ENCODE measurements at regions not wholly inside any gene's neighbourhood (a gene's known extent, or its start where the extent isn't known, plus 50 kb on each side); places are given as distances from the start of the nearest gene placed in this dataset.
A peak's percentile ranks its signal among the peaks of the same experiment; 100 is the strongest.

DNA sequence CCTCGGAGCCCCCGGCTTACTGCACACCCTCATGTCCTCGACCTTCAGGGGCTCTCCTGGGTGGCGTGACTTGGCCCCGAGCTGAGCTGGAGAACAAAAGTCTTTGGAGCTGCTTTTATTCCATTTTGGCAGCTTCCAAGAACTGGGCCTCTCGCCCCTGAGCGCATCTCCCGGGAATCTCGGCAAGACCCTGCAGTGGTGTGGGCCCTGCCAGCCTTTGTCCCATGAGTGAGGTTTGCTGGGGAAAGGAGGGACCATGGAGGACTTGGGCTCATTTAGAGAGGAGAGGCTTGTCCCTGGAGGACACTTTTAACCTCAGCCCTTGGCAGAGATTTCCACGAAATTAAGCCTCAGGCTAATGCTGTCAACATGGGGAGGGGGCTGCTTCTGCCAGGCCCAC lies 62.3 kb upstream of the SLCO4A1 start:
- DNase-seq (ENCODE audit: low read depth in 2 of 2) = no peak

GRCh38 chr20:62580733-62581132 lies 61.6 kb upstream of the SLCO4A1 start:
- no peak for DNase-seq (ENCODE audit: low read depth in 2 of 2)

GRCh38 chr20:62581308-62581707 lies 61.0 kb upstream of the SLCO4A1 start:
- no peak for DNase-seq (ENCODE audit: low read depth in 2 of 2)

DNA sequence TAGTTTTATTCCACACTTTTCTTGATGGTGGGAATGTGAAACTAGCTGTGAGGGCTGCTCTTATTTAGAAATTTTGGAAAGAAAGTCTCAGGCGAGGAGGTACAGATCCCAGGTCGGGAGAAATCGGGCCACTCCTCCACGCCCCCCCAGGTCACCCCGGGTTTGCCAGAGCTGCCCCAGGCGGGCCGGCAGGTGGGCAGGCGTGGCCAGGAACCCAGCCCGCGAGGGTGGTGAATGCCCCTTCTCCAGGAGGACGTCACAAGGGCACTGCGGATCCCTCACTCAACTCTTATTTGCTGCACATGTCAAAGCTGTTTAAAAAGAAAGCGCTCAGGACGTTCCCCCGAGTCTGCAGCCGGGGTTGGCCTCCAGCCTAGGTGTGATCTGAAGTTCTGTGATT lies 60.5 kb upstream of the SLCO4A1 start:
- no peak for DNase-seq (ENCODE audit: low read depth in 2 of 2)

DNA sequence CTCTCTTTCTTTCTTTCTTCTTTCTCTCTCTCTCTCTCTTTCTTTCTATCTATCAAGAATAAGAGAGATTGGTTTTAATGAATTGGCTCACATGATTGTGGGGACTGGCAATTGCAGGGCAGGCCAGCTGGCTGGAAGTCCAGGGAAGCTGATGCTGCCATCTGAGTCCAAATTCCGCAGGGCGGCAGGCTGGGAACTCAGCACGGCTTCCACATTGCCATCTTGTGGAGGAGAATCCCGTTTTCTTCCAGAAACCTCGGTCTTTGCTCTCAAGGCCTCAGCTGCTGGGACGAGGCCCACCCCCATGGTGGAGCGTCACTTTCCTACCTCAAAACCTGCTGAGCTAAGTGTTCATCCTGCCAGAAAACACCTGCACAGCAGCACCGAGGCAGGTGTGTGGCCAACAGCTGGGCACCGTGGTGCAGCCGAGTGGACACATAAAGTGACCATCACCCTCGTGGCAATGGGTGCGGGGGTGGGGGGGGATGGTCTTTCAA lies 58.8 kb upstream of the SLCO4A1 start:
- DNase-seq (ENCODE audit: low read depth in 2 of 2) = no peak

DNA sequence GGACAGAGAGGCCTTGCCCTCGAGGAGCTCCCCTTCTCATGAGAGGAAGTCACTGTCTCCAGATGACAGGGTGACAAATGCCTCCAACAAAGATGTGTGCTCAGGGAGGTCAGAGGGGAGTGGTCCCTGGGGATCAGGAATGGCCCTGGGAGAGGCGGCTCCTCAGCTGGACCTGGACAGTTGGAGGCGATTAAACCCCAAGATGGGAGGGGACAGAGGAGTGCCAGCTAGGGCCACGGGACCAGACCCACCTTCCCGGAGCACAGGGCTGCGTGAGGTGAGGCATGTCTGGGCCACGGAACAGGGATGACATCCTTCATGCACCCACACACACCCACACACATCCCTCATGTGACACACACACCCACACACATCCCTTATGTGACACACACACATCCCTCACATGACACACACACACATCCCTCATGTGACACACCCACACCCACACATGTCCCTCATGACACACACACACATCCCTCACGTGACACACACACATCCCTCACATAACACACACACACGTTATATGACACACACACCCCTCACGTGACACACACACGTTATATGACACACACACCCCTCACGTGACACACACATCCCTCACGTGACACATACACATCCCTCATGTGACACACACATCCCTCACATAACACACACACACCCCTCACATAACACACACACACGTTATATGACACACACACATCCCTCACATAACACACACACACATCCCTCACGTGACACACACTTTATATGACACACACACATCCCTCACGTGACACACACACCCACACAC lies 57.4 kb upstream of the SLCO4A1 start:
- DNase-seq (ENCODE audit: low read depth in 2 of 2) = no peak

DNA sequence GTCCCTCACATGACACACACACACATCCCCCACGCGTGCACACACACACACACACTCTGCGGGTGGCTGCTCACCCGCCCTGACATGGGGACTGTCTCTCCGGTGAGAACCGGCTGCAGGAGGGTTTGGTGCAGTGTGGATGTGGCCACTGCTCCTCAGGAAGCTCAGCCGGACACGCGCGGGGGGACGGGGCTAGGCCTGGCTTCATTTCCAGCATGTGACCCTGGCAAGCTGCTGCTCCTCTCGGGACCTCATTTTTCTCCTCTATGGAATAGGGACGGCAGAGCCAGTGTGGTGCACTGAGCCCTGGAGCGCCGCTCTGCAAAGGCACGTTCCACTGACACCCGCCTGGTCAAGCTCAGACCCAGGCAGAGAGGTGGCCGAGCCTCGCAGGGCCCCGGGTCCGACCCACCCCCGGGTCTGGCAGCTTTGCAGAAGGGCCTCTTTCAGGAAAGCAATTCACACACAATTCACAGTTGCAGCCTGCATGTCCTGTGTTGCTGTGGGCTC lies 56.8 kb upstream of the SLCO4A1 start:
- no peak for DNase-seq (ENCODE audit: low read depth in 2 of 2)

GRCh38 chr20:62586799-62587198 lies 55.5 kb upstream of the SLCO4A1 start:
- DNase-seq (ENCODE audit: low read depth in 2 of 2) = no peak

GRCh38 chr20:62587757-62588402 lies 54.4 kb upstream of the SLCO4A1 start:
- DNase-seq (ENCODE audit: low read depth in 2 of 2) = peak; percentile 24 to 69

DNA sequence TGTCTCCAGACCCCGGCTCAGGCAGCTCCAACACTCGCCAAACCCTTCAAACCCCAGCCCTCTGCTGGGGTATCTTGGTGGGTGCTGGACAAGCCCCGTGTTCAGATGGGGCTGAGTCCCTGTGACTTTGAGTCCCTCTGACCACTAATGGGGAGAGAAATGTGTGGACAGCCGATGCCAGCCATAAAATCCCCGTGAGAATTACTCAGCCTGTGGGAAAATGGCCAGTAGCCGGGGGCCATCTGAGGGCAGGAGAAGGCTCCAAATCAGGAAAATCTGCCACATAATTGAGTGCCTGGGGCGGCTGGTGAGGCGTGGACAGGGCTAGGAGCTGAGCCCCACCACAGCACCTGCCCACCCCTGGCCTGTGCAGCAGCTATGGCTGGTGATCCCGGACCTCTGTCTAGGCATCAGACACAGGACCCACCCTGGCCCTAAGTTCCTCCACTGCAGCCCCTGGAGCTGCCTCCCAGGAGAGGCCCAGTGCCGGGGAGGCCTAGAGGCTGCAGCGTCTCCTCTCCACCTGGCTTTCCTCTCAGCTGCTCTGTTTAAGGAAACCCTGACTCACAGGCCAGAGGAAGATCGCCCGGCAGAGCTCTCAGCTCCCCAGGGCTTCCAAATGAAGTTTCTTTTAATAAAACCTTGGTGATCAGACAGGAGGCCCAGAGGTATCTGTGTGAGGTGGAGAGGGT lies 53.7 kb upstream of the SLCO4A1 start:
- peak in 1 of 2 donors; percentile 76 for DNase-seq (ENCODE audit: low read depth in 2 of 2)

GRCh38 chr20:62589150-62589498 lies 53.2 kb upstream of the SLCO4A1 start:
- DNase-seq (ENCODE audit: low read depth in 2 of 2) = no peak

DNA sequence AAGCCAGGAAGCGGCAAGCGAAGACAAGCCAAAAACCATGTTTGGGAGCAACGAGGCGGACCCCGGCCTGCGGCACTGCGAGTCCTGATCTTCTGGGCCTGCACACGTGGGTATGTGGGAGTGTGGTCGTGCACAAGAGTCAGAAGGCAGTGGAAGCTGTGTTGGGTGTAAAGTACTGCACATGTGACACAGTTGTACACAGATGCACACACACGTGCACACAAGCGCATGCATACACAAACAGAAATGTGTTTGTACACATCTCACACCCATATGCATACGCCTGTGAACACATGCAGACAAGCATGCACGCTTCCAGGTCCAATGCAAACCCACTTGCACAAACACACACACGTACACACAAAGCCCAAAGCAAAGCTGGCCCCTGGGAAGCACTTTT lies 52.6 kb upstream of the SLCO4A1 start:
- no peak for DNase-seq (ENCODE audit: low read depth in 2 of 2)

- peak; percentile 11 to 80 for DNase-seq (ENCODE audit: low read depth in 2 of 2)
Measured at GRCh38 chr20:62590309-62591121, 51.8 kb upstream of the SLCO4A1 start.

GRCh38 chr20:62591122-62591468 lies 51.2 kb upstream of the SLCO4A1 start:
- no peak for DNase-seq (ENCODE audit: low read depth in 2 of 2)

- no peak for DNase-seq (ENCODE audit: low read depth in 2 of 2)
Measured at GRCh38 chr20:62591591-62591990, 50.7 kb upstream of the SLCO4A1 start.
